A673 (cell line): ENCODE measurements at regions not wholly inside any gene's neighbourhood (a gene's known extent, or its start where the extent isn't known, plus 50 kb on each side); places are given as distances from the start of the nearest gene placed in this dataset.

Experiments
- BruUV-seq: library from RNA; stranded (reverse); fragments of 400-500 nt; replicated peaks from 2 replicates; lab custom pipeline; 2021; lab: Mats Ljungman, UMichigan
- CTCF ChIA-PET: fragments of 300-600 bp; sonication (Branson Sonifier 250); formaldehyde crosslinking; loops from one replicate; lab custom pipeline; 2022; ENCODE audit warnings: antibody characterized with exemption; lab: Charles Lee
- POLR2A ChIA-PET: fragments of 300-600 bp; sonication (Branson Sonifier 250); formaldehyde crosslinking; loops from one replicate; lab custom pipeline; 2022; ENCODE audit warnings: antibody characterized with exemption; ENCODE audit not compliant: low non-redundant PET; lab: Charles Lee
- DNase-seq: peaks from one replicate; pipeline ENCODE4 v3.0.0-alpha.2; 2015; ENCODE audit warnings: low spot score
- H3K27ac ChIP-seq: fragments of 200-600 bp; sonication (generic); 2 replicates; pipeline ENCODE4 v1.5.1; 2016; ENCODE audit warnings: mixed run types, low read depth, mild to moderate bottlenecking, mixed read lengths, antibody characterized with exemption, low read length; ENCODE audit not compliant: poor library complexity, severe bottlenecking
- H3K27me3 ChIP-seq: fragments of 200-600 bp; sonication (generic); replicated peaks from 2 replicates; pipeline ENCODE4 v1.6.1; 2017; ENCODE audit warnings: mixed run types, low read depth, mild to moderate bottlenecking, mixed read lengths, antibody characterized with exemption, low read length; ENCODE audit not compliant: insufficient read depth, poor library complexity
- H3K36me3 ChIP-seq: fragments of 200-600 bp; sonication (generic); 2 replicates; pipeline ENCODE4 v1.6.1; 2016; ENCODE audit warnings: mixed run types, mild to moderate bottlenecking, mixed read lengths, antibody characterized with exemption, low read length; ENCODE audit not compliant: insufficient read depth, poor library complexity, severe bottlenecking
- H3K4me1 ChIP-seq: fragments of 200-600 bp; sonication (generic); 2 replicates; pipeline ENCODE4 v1.6.1; 2017; ENCODE audit warnings: mixed run types, mild to moderate bottlenecking, mixed read lengths, antibody characterized with exemption, low read length; ENCODE audit not compliant: insufficient read depth, poor library complexity, severe bottlenecking
- H3K4me3 ChIP-seq: fragments of 200-600 bp; sonication (generic); 2 replicates; pipeline ENCODE4 v1.5.1; 2016; ENCODE audit warnings: low read depth, mixed run types, mild to moderate bottlenecking, mixed read lengths, low read length; ENCODE audit not compliant: poor library complexity, severe bottlenecking
- H3K9me3 ChIP-seq: fragments of 200-600 bp; sonication (generic); 2 replicates; pipeline ENCODE4 v1.6.1; 2016; ENCODE audit warnings: mixed run types, low read depth, mild to moderate bottlenecking, mixed read lengths, antibody characterized with exemption, low read length; ENCODE audit not compliant: poor library complexity, severe bottlenecking
- CTCF ChIP-seq: fragments of 300-800, 200-600 bp; sonication (generic); conservative IDR thresholded peaks from 2 replicates; pipeline ENCODE4 v1.5.1; 2017; ENCODE audit warnings: low read depth, mild to moderate bottlenecking, antibody characterized with exemption, low read length, moderate library complexity, mixed read lengths
- EZH2 ChIP-seq: fragments of 200-600 bp; sonication (generic); IDR thresholded peaks from 2 replicates; pipeline ENCODE4 v1.6.1; 2017; ENCODE audit warnings: borderline replicate concordance, low read depth, mild to moderate bottlenecking, mixed read lengths, antibody characterized with exemption, low read length; ENCODE audit not compliant: poor library complexity, severe bottlenecking
- intact Hi-C: fragments of 100-400 bp; cut with micrococcal nuclease; formaldehyde crosslinking; loops from one replicate; pipeline ENCODE4 v1.10.0; 2022; ENCODE audit not compliant: unreplicated experiment

- H3K36me3 ChIP-seq: no peaks in the 10 kb centered on the region
- no peaks in the 10 kb centered on the region for H3K27me3 ChIP-seq
- TF ChIP-seq EZH2: no peak
- TF ChIP-seq CTCF: no peak
- no TSS peak for BruUV-seq
- DNase-seq: no peak
- no peak overlapping the region for H3K4me3 ChIP-seq
- no peak overlapping the region for H3K27ac ChIP-seq
- no peaks in the 10 kb centered on the region for H3K4me1 ChIP-seq
- intact Hi-C loops: no loop called here
- POLR2A ChIA-PET: no interaction called here
- H3K9me3 ChIP-seq: no peaks in the 10 kb centered on the region
- CTCF ChIA-PET: no interaction called here
These were observed 429.0 kb upstream of the FBXO33 start for GRCh38 chr14:39861229-39861600.

GRCh38 chr14:39860596-39861228, 428.5 kb upstream of the FBXO33 start:
- no peaks in the 10 kb centered on the region for H3K4me1 ChIP-seq
- H3K27me3 ChIP-seq: no peaks in the 10 kb centered on the region
- BruUV-seq: no TSS peak
- H3K36me3 ChIP-seq: no peaks in the 10 kb centered on the region
- intact Hi-C loops: no loop called here
- DNase-seq: no peak
- TF ChIP-seq EZH2 (no peak), CTCF (no peak)
- POLR2A ChIA-PET: no interaction called here
- CTCF ChIA-PET: no interaction called here
- H3K27ac ChIP-seq: no peak overlapping the region
- H3K4me3 ChIP-seq: no peak overlapping the region
- H3K9me3 ChIP-seq: no peaks in the 10 kb centered on the region

GRCh38 chr14:39859314-39859713, 427.1 kb upstream of the FBXO33 start:
- TF ChIP-seq CTCF: no peak
- no peak for TF ChIP-seq EZH2
- no peak for DNase-seq
- intact Hi-C loops: no loop called here
- H3K27ac ChIP-seq: no peak overlapping the region
- no peaks in the 10 kb centered on the region for H3K4me1 ChIP-seq
- no TSS peak for BruUV-seq
- ChIA-PET CTCF (no interaction called here), POLR2A (no interaction called here)
- no peaks in the 10 kb centered on the region for H3K36me3 ChIP-seq
- H3K9me3 ChIP-seq: no peaks in the 10 kb centered on the region
- no peak overlapping the region for H3K4me3 ChIP-seq
- no peaks in the 10 kb centered on the region for H3K27me3 ChIP-seq
